Panc1 (cell line): ENCODE measurements at regions not wholly inside any gene's neighbourhood (a gene's known extent, or its start where the extent isn't known, plus 50 kb on each side); places are given as distances from the start of the nearest gene placed in this dataset.

Experiments
- ATAC-seq: fragments of 200-7000 bp; cut with Tn5 transposase; 2 replicates; pipeline ENCODE4 v1.9.1; 2020; ENCODE audit warnings: mild to moderate bottlenecking, moderate library complexity
- BruUV-seq: library from RNA; stranded (reverse); fragments of 400-500 nt; replicated peaks from 2 replicates; lab custom pipeline; 2021; lab: Mats Ljungman, UMichigan
- CTCF ChIA-PET: fragments of 300-600 bp; sonication (Branson Sonifier 250); formaldehyde crosslinking; loops from one replicate; lab custom pipeline; 2022; ENCODE audit warnings: antibody characterized with exemption; lab: Charles Lee
- POLR2A ChIA-PET: fragments of 300-600 bp; sonication (Branson Sonifier 250); formaldehyde crosslinking; loops from one replicate; lab custom pipeline; 2022; ENCODE audit warnings: antibody characterized with exemption; lab: Charles Lee
- DNase-seq: peaks from one replicate; pipeline ENCODE4 v3.0.0-alpha.2; 2010; ENCODE audit warnings: low read depth, low spot score
- H3K27ac ChIP-seq: 2 replicates; pipeline ENCODE4 v1.5.1; 2011; ENCODE audit warnings: mild to moderate bottlenecking, low read length, inconsistent platforms
- H3K27me3 ChIP-seq: fragments of 200-500 bp; sonication (Bioruptor generic); 2 replicates; pipeline ENCODE4 v1.6.0; 2014; ENCODE audit warnings: low read length, inconsistent platforms; ENCODE audit not compliant: control insufficient read depth, insufficient read depth
- H3K36me3 ChIP-seq: fragments of 200-500 bp; sonication (Bioruptor generic); 2 replicates; pipeline ENCODE4 v1.5.1; 2014; ENCODE audit warnings: inconsistent platforms, mild to moderate bottlenecking, low read length, moderate library complexity; ENCODE audit not compliant: control insufficient read depth, insufficient read depth
- H3K4me1 ChIP-seq: 2 replicates; pipeline ENCODE4 v1.5.1; 2011; ENCODE audit warnings: inconsistent platforms, mild to moderate bottlenecking, low read length, moderate library complexity; ENCODE audit not compliant: control insufficient read depth, insufficient read depth
- H3K4me3 ChIP-seq, 2 experiments: 2 replicates each; pipeline ENCODE4 v1.5.1; 2011 to 2012; ENCODE audit warnings: low read depth in 2 of 2, low read length in 2 of 2, mild to moderate bottlenecking in 2 of 2, inconsistent platforms in 1 of 2, moderate library complexity in 1 of 2
- H3K9me3 ChIP-seq: fragments of 200-500 bp; sonication (Bioruptor generic); 2 replicates; pipeline ENCODE4 v1.5.1; 2014; ENCODE audit warnings: low read depth, mild to moderate bottlenecking, inconsistent platforms, low read length, moderate library complexity; ENCODE audit not compliant: control insufficient read depth, insufficient read depth
- POLR2AphosphoS5 ChIP-seq: IDR thresholded peaks from 2 replicates; pipeline ENCODE4 v1.6.1; 2012; ENCODE audit warnings: mild to moderate bottlenecking, low read depth, low read length, moderate library complexity
- SIN3A ChIP-seq: IDR thresholded peaks from 2 replicates; pipeline ENCODE4 v1.6.1; 2012; ENCODE audit warnings: low read depth, mild to moderate bottlenecking, low read length, moderate library complexity, borderline replicate concordance; ENCODE audit not compliant: insufficient read depth
- TCF7L2 ChIP-seq: IDR thresholded peaks from 2 replicates; pipeline ENCODE4 v1.6.1; 2011; ENCODE audit warnings: mild to moderate bottlenecking, low read depth, low read length, inconsistent platforms
- in situ Hi-C: cut with HindIII; loops from 2 replicates; pipeline ENCODE4 v1.10.0; 2016; ENCODE audit warnings: low sequenced_read_pairs, low pct_unique_long_range_greater_than_20kb
- intact Hi-C: fragments of 100-400 bp; cut with micrococcal nuclease; formaldehyde crosslinking; loops from one replicate; pipeline ENCODE4 v1.10.0; 2022; ENCODE audit not compliant: unreplicated experiment
- TF ChIP-seq, protein P1 (sequence below): fragments of 450-650 bp; IDR thresholded peaks from 2 replicates; pipeline ENCODE4 v1.5.1; 2017; ENCODE audit warnings: mild to moderate bottlenecking
- TF ChIP-seq, protein P2 (sequence below), 2 experiments: IDR thresholded peaks; 2 replicates each; pipeline ENCODE4 v1.6.1; 2011 to 2012; ENCODE audit warnings: low read depth in 2 of 2, control low read depth in 1 of 2, low read length in 1 of 2, mild to moderate bottlenecking in 1 of 2, moderate library complexity in 1 of 2; ENCODE audit not compliant: insufficient read depth in 1 of 2

DNA sequence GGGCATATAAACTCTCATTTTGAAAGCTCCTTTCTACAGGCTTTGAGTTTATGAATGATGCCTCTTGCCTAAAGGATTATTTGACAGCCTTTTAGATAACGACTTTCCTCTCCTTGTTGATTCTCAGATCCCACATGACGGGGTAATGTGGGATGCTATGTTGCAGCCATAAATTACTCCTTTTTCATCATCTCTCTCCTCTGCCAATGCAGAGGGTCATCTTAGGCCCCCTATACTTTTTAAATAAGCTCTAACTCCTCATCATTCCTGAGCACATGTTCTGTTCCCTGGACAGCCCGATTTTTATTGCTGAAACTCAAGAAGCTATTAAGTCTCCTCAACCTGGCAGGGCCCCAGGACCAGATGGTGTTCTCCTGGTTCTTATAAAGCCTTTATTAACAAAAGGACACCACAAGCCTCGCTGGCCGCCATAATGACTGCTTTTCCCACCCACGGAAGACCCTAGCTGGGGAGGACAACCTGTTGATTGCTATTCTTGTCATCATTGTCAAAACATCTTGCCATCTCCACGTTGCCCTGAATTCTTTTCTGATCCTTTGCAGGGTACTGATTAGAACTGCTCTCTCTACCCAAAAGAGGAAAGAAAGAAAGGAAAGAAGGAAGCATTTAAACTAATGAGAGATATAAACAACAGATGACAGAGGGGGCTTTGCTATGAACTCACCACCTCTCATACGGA is 150.7 kb downstream of the DHX15 start:
- in situ Hi-C loops, result no loop called here
- DNase-seq (no peak), ATAC-seq (no peak)
- no peak overlapping the region for H3K27ac ChIP-seq
- no peaks in the 10 kb centered on the region for H3K36me3 ChIP-seq
- ChIA-PET CTCF (no interaction called here), POLR2A (no interaction called here)
- TF ChIP-seq POLR2AphosphoS5 (no peak), SIN3A (no peak), TCF7L2 (no peak)
- TF ChIP-seq, protein P1, sequence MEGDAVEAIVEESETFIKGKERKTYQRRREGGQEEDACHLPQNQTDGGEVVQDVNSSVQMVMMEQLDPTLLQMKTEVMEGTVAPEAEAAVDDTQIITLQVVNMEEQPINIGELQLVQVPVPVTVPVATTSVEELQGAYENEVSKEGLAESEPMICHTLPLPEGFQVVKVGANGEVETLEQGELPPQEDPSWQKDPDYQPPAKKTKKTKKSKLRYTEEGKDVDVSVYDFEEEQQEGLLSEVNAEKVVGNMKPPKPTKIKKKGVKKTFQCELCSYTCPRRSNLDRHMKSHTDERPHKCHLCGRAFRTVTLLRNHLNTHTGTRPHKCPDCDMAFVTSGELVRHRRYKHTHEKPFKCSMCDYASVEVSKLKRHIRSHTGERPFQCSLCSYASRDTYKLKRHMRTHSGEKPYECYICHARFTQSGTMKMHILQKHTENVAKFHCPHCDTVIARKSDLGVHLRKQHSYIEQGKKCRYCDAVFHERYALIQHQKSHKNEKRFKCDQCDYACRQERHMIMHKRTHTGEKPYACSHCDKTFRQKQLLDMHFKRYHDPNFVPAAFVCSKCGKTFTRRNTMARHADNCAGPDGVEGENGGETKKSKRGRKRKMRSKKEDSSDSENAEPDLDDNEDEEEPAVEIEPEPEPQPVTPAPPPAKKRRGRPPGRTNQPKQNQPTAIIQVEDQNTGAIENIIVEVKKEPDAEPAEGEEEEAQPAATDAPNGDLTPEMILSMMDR, result no peak
- H3K4me1 ChIP-seq, result no peaks in the 10 kb centered on the region
- H3K9me3 ChIP-seq, result no peaks in the 10 kb centered on the region
- no peaks in the 10 kb centered on the region; the same call in 1 of the 2 replicates for H3K27me3 ChIP-seq
- BruUV-seq, result no TSS peak
- intact Hi-C loops, result no loop called here
- no peak overlapping the region for H3K4me3 ChIP-seq

DNA sequence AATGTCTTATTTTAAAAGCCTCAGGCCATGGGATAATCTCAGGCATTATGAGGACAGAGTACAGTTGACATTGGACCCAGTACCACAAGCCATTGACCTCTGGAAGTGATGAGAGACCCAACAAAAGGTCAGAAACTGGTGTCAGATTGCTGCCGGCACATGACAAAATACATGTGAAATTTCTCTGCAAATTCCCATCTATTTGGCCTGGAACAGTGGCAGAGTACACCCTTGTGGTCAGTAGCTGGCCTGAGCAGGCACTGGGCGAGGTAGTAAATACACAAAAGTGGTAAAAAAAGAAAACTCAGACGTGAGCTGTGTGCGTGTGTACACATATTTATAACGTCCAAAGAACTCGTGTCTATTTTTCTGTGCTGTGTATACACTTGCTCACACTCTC is 155.5 kb downstream of the DHX15 start:
- BruUV-seq, result no TSS peak
- ATAC-seq, result no peak

More for the DNA sequence above, 155.5 kb downstream of the DHX15 start:
- TF ChIP-seq SIN3A (no peak), TCF7L2 (no peak), POLR2AphosphoS5 (no peak)
- TF ChIP-seq, protein P1, result no peak
- TF ChIP-seq, protein P2, sequence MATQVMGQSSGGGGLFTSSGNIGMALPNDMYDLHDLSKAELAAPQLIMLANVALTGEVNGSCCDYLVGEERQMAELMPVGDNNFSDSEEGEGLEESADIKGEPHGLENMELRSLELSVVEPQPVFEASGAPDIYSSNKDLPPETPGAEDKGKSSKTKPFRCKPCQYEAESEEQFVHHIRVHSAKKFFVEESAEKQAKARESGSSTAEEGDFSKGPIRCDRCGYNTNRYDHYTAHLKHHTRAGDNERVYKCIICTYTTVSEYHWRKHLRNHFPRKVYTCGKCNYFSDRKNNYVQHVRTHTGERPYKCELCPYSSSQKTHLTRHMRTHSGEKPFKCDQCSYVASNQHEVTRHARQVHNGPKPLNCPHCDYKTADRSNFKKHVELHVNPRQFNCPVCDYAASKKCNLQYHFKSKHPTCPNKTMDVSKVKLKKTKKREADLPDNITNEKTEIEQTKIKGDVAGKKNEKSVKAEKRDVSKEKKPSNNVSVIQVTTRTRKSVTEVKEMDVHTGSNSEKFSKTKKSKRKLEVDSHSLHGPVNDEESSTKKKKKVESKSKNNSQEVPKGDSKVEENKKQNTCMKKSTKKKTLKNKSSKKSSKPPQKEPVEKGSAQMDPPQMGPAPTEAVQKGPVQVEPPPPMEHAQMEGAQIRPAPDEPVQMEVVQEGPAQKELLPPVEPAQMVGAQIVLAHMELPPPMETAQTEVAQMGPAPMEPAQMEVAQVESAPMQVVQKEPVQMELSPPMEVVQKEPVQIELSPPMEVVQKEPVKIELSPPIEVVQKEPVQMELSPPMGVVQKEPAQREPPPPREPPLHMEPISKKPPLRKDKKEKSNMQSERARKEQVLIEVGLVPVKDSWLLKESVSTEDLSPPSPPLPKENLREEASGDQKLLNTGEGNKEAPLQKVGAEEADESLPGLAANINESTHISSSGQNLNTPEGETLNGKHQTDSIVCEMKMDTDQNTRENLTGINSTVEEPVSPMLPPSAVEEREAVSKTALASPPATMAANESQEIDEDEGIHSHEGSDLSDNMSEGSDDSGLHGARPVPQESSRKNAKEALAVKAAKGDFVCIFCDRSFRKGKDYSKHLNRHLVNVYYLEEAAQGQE (IDR thresholded peaks at IDR 0.05; ENCODE audit: insufficient read depth in 1 of 2, low read depth in 2 of 2, low read length in 1 of 2), result no peak
- ChIA-PET POLR2A (no interaction called here), CTCF (interaction anchor here (0.6 kb wide), 1 partner anchor 81 kb away, joined by 3 read pairs; no protein-coding TSS in a partner anchor)
- Histone ChIP-seq H3K4me1 (no peaks in the 10 kb centered on the region), H3K27ac (no peak overlapping the region), H3K9me3 (no peaks in the 10 kb centered on the region), H3K36me3 (no peaks in the 10 kb centered on the region), H3K4me3 (no peak overlapping the region), H3K27me3 (no peaks in the 10 kb centered on the region; the same call in none of the 2 replicates)
- in situ Hi-C loops, result no loop called here
- intact Hi-C loops, result no loop called here
- no peak for DNase-seq
